ENCODE measurements at regions not wholly inside any gene's neighbourhood (a gene's known extent, or its start where the extent isn't known, plus 50 kb on each side); places are given as distances from the start of the nearest gene placed in this dataset.

DNA sequence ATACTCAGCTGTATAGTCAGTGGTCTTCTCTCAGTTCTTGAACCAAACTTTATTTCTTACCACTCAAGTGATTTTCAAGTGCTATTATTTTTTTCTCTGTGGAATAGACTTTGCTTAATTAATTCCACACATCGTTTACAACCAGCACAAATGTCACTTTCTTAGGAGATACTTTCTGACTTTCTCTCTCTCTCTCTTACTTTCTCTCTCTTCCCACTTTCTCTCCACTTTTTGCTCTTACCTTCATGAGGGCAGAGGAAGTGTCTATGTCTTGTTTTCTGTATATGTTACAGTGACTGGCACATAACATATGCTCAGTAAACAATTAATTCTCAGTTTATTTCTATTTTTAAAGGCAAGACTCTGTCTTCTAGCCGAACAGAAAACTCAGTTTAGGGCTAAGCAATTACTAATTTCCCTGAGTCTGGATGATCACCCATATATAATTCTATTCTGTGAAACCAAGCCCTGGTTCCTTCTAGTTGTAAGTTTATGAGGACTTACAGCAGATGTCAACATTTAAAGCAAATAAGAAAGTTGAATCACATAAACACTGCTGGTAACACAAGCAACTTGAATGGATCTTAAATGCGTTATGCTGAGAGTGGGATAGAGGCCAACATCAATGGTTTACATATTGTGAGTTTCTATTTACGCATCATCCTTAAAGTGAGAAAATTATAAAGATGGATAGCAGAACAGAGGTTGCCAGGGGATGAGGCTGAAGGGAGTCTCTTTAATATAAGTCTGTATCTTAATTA, 791.4 kb downstream of the MTRR start:
- no peaks in the 10 kb centered on the region for H3K4me1 ChIP-seq (ENCODE audit: control insufficient read depth in 1 of 2, insufficient read depth in 2 of 2, low read length in 2 of 2)
- ATAC-seq (no peak), DNase-seq (ENCODE audit: low read depth, low spot score) (no peak)
- no peaks in the 10 kb centered on the region for H3K79me2 ChIP-seq (ENCODE audit: insufficient read depth, low read length)
- H2AFZ ChIP-seq (ENCODE audit: low read depth, low read length, poor library complexity, severe bottlenecking) = no peak overlapping the region
- no peak for TF ChIP-seq ZNF274 (IDR thresholded peaks at IDR 0.05; ENCODE audit: low read depth, low read length)
- no peak for TF ChIP-seq ZFX (IDR thresholded peaks at IDR 0.05)
- no peak for TF ChIP-seq EZH2 (IDR thresholded peaks at IDR 0.05)
- no peak for TF ChIP-seq FOSL1 (IDR thresholded peaks at IDR 0.05; ENCODE audit: low read depth)
- no peak for TF ChIP-seq TCF7L2 (IDR thresholded peaks at IDR 0.05; ENCODE audit: borderline replicate concordance, extremely low read depth, insufficient read depth, insufficient read length)
- TF ChIP-seq, protein P1, sequence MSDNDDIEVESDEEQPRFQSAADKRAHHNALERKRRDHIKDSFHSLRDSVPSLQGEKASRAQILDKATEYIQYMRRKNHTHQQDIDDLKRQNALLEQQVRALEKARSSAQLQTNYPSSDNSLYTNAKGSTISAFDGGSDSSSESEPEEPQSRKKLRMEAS (IDR thresholded peaks at IDR 0.05) = no peak
- TF ChIP-seq ZBTB33 (IDR thresholded peaks at IDR 0.05; ENCODE audit: extremely low read depth, insufficient replicate concordance, low read length) = no peak
- TF ChIP-seq JUND (IDR thresholded peaks at IDR 0.05) = no peak
- no peak for TF ChIP-seq ATF3 (IDR thresholded peaks at IDR 0.05)
- TF ChIP-seq, protein P2, sequence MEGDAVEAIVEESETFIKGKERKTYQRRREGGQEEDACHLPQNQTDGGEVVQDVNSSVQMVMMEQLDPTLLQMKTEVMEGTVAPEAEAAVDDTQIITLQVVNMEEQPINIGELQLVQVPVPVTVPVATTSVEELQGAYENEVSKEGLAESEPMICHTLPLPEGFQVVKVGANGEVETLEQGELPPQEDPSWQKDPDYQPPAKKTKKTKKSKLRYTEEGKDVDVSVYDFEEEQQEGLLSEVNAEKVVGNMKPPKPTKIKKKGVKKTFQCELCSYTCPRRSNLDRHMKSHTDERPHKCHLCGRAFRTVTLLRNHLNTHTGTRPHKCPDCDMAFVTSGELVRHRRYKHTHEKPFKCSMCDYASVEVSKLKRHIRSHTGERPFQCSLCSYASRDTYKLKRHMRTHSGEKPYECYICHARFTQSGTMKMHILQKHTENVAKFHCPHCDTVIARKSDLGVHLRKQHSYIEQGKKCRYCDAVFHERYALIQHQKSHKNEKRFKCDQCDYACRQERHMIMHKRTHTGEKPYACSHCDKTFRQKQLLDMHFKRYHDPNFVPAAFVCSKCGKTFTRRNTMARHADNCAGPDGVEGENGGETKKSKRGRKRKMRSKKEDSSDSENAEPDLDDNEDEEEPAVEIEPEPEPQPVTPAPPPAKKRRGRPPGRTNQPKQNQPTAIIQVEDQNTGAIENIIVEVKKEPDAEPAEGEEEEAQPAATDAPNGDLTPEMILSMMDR (IDR thresholded peaks at IDR 0.05 in 2 of 3, conservative IDR thresholded peaks at IDR 0.05 in 1 of 3; ENCODE audit: borderline replicate concordance in 1 of 3, insufficient read depth in 1 of 3, low read depth in 2 of 3, low read length in 2 of 3) = no peak
- TF ChIP-seq EGR1 (IDR thresholded peaks at IDR 0.05; ENCODE audit: low read depth) = no peak
- no peak for TF ChIP-seq SRF (IDR thresholded peaks at IDR 0.05; ENCODE audit: low read depth)
- no peak for TF ChIP-seq YY1 (IDR thresholded peaks at IDR 0.05; ENCODE audit: extremely low read depth, insufficient replicate concordance, low read depth, low read length)
- TF ChIP-seq SP1 (IDR thresholded peaks at IDR 0.05; ENCODE audit: low read depth) = no peak
- TF ChIP-seq POLR2A (IDR thresholded peaks at IDR 0.05; ENCODE audit: borderline replicate concordance, extremely low read depth, insufficient read depth, insufficient read length) = no peak
- no peak for TF ChIP-seq RAD21 (IDR thresholded peaks at IDR 0.05; ENCODE audit: low read depth)
- TF ChIP-seq ELF1 (IDR thresholded peaks at IDR 0.05; ENCODE audit: borderline replicate concordance, low read depth) = no peak
- no peak for TF ChIP-seq CBX3 (IDR thresholded peaks at IDR 0.05; ENCODE audit: low read depth)
- no peak for TF ChIP-seq CEBPB (IDR thresholded peaks at IDR 0.05; ENCODE audit: low read depth)
- no peak for TF ChIP-seq POLR2AphosphoS5 (IDR thresholded peaks at IDR 0.05; ENCODE audit: low read depth, low read length)
- ChIA-PET RAD21 (ENCODE audit: low non-redundant PET in 1 of 2, low total read pairs in 2 of 2, uncharacterized antibody in 2 of 2, unreplicated experiment in 2 of 2) (no interaction called here), POLR2A (no interaction called here), CTCF (no interaction called here)
- intact Hi-C loops (cut with micrococcal nuclease) = no loop called here
- BruUV-seq (replicated peaks) = no TSS peak
- no peaks in the 10 kb centered on the region for H3K9me2 ChIP-seq (ENCODE audit: insufficient read depth)
- H3K27me3 ChIP-seq (ENCODE audit: insufficient read depth, low read length) = no peaks in the 10 kb centered on the region
- no peak overlapping the region for H3K4me3 ChIP-seq (replicated peaks in 1 of 2; ENCODE audit: low read depth in 1 of 2, low read length in 2 of 2)
- H3K9ac ChIP-seq (ENCODE audit: low read length) = no peak overlapping the region
- no peaks in the 10 kb centered on the region for H3K36me3 ChIP-seq (ENCODE audit: control insufficient read depth in 1 of 2, insufficient read depth in 2 of 2, low read length in 2 of 2)
- no peak overlapping the region for H3K27ac ChIP-seq (ENCODE audit: low read depth, low read length)
- H3K9me3 ChIP-seq (ENCODE audit: control insufficient read depth in 1 of 2, insufficient read depth in 1 of 2, low read depth in 1 of 2, low read length in 2 of 2) = peaks cover 8 to 33% of the 10 kb centered on the region in 2 experiments; a peak in 2 of 4 replicates
- H3K4me2 ChIP-seq (ENCODE audit: low read length) = no peak overlapping the region
- no peaks in the 10 kb centered on the region for H4K20me1 ChIP-seq (ENCODE audit: insufficient read depth)
